Mesenchymal stem cell (in vitro differentiated cells and primary cell): ENCODE measurements at regions not wholly inside any gene's neighbourhood (a gene's known extent, or its start where the extent isn't known, plus 50 kb on each side); places are given as distances from the start of the nearest gene placed in this dataset. TPM values are rescaled to one million over a fixed set of nuclear protein-coding genes. Genes with fewer than 3 reads are reported as not detected.

Experiments
- DNase-seq: peaks from one replicate; pipeline ENCODE4 v3.0.0-alpha.2; 2013
- H2AFZ ChIP-seq: one replicate; pipeline ENCODE4 v1.6.1; 2013; ENCODE audit warnings: low read depth, mild to moderate bottlenecking, control low read depth, inconsistent platforms, low read length, moderate library complexity
- H2AK5ac ChIP-seq: 2 replicates; pipeline ENCODE4 v1.6.1; 2013; ENCODE audit warnings: low read length, moderate library complexity, mild to moderate bottlenecking, inconsistent platforms; ENCODE audit not compliant: severe bottlenecking
- H2BK120ac ChIP-seq: one replicate; pipeline ENCODE4 v1.6.1; 2013; ENCODE audit warnings: low read depth, mild to moderate bottlenecking, inconsistent platforms, low read length, moderate library complexity
- H2BK12ac ChIP-seq, 2 experiments: one replicate each; pipeline ENCODE4 v1.6.1; 2013; ENCODE audit warnings: inconsistent platforms in 2 of 2, low read length in 2 of 2, mild to moderate bottlenecking in 2 of 2, moderate library complexity in 2 of 2, control low read depth in 1 of 2
- H2BK15ac ChIP-seq: one replicate; pipeline ENCODE4 v1.6.1; 2013; ENCODE audit warnings: mild to moderate bottlenecking, low read depth, inconsistent platforms; ENCODE audit not compliant: poor library complexity, severe bottlenecking
- H2BK5ac ChIP-seq: 2 replicates; pipeline ENCODE4 v1.6.1; 2013; ENCODE audit warnings: low read depth, mild to moderate bottlenecking, low read length, control low read depth, inconsistent platforms; ENCODE audit not compliant: poor library complexity, severe bottlenecking
- H3K14ac ChIP-seq, 2 experiments: one replicate each; pipeline ENCODE4 v1.6.1; 2013; ENCODE audit warnings: inconsistent platforms in 2 of 2, low read length in 2 of 2, control low read depth in 1 of 2, mild to moderate bottlenecking in 1 of 2, moderate library complexity in 1 of 2
- H3K18ac ChIP-seq, 2 experiments: one replicate each; pipeline ENCODE4 v1.6.1; 2013; ENCODE audit warnings: inconsistent platforms in 2 of 2, low read length in 2 of 2, control low read depth in 1 of 2, low read depth in 1 of 2, mild to moderate bottlenecking in 1 of 2
- H3K23ac ChIP-seq, 2 experiments: one replicate each; pipeline ENCODE4 v1.6.1; 2013; ENCODE audit warnings: inconsistent platforms in 2 of 2, low read length in 2 of 2, mild to moderate bottlenecking in 2 of 2, moderate library complexity in 2 of 2, control low read depth in 1 of 2
- H3K27ac ChIP-seq: 2 replicates; pipeline ENCODE4 v1.5.1; 2013; ENCODE audit warnings: mild to moderate bottlenecking, moderate library complexity, low read length, control low read depth, inconsistent platforms; ENCODE audit not compliant: poor library complexity, severe bottlenecking
- H3K27me3 ChIP-seq, 2 experiments: 2 replicates each; pipeline versions ENCODE4 v1.6.1 to v1.7.0; 2013; ENCODE audit warnings: low read length in 2 of 2, mild to moderate bottlenecking in 2 of 2, moderate library complexity in 2 of 2, control low read depth in 1 of 2, inconsistent platforms in 1 of 2; ENCODE audit not compliant: control insufficient read depth in 1 of 2, insufficient read depth in 1 of 2
- H3K36me3 ChIP-seq, 2 experiments: 2 replicates each; pipeline versions ENCODE4 v1.6.1 to v1.7.0; 2013; ENCODE audit warnings: low read length in 2 of 2, control low read depth in 1 of 2, inconsistent platforms in 1 of 2, low read depth in 1 of 2, mild to moderate bottlenecking in 1 of 2; ENCODE audit not compliant: insufficient read depth in 2 of 2, control insufficient read depth in 1 of 2
- H3K4ac ChIP-seq, 2 experiments: one replicate each; pipeline ENCODE4 v1.6.1; 2013; ENCODE audit warnings: inconsistent platforms in 2 of 2, low read length in 2 of 2, mild to moderate bottlenecking in 2 of 2, moderate library complexity in 2 of 2, control low read depth in 1 of 2, low read depth in 1 of 2
- H3K4me1 ChIP-seq: 2 replicates; pipeline ENCODE4 v1.6.1; 2013; ENCODE audit warnings: low read depth, low read length, control low read depth; ENCODE audit not compliant: control insufficient read depth, insufficient read depth
- H3K4me2 ChIP-seq: 2 replicates; pipeline ENCODE4 v1.6.1; 2013; ENCODE audit warnings: low read length, mild to moderate bottlenecking, inconsistent platforms; ENCODE audit not compliant: poor library complexity, severe bottlenecking
- H3K4me3 ChIP-seq, 2 experiments: 2 replicates each; pipeline versions ENCODE4 v1.5.1 to v1.7.0; 2013; ENCODE audit warnings: low read length in 2 of 2, mild to moderate bottlenecking in 2 of 2, control low read depth in 1 of 2, low read depth in 1 of 2; ENCODE audit not compliant: insufficient read depth in 1 of 2
- H3K79me1 ChIP-seq: replicated peaks from 2 replicates; pipeline ENCODE4 v1.6.1; 2013; ENCODE audit warnings: mild to moderate bottlenecking, control low read depth, low read length, inconsistent platforms; ENCODE audit not compliant: poor library complexity, severe bottlenecking
- H3K9ac ChIP-seq: 2 replicates; pipeline ENCODE4 v1.7.0; 2013; ENCODE audit warnings: mild to moderate bottlenecking, low read length, moderate library complexity
- H3K9me3 ChIP-seq: 2 replicates; pipeline ENCODE4 v1.7.0; 2013; ENCODE audit warnings: mild to moderate bottlenecking, low read length; ENCODE audit not compliant: control insufficient read depth
- H4K8ac ChIP-seq: one replicate; pipeline ENCODE4 v1.6.1; 2013; ENCODE audit warnings: inconsistent platforms, mild to moderate bottlenecking, low read length, moderate library complexity
- H4K91ac ChIP-seq: one replicate; pipeline ENCODE4 v1.6.1; 2013; ENCODE audit warnings: mild to moderate bottlenecking, low read length, inconsistent platforms
- WGBS: methylation state at CpG from one replicate; pipeline ENCODE4 v1.1.7; 2013; ENCODE audit warnings: mixed read lengths; 5-methylcytosine and 5-hydroxymethylcytosine counted together
- small RNA-seq: library from polyadenylated mRNA; stranded (forward); fragments of <200 nt; extraction: miRNeasy Mini kit (QIAGEN cat#:217004); gene quantifications from one replicate; pipeline ENCODE3, GENCODE V24; 2013; ENCODE audit warnings: low read depth

- Histone ChIP-seq H3K4ac (no peak overlapping the region), H2BK15ac (no peak overlapping the region), H3K4me3 (no peak overlapping the region), H2BK12ac (no peak overlapping the region), H3K23ac (no peak overlapping the region), H2AK5ac (no peak overlapping the region), H3K36me3 (no peaks in the 10 kb centered on the region), H4K91ac (no peak overlapping the region), H3K79me1 (no peaks in the 10 kb centered on the region), H3K27ac (no peak overlapping the region), H3K14ac (no peak overlapping the region), H3K4me1 (no peaks in the 10 kb centered on the region), H3K27me3 (no peaks in the 10 kb centered on the region), H2AFZ (no peak overlapping the region), H3K9ac (no peak overlapping the region), H3K4me2 (no peak overlapping the region), H2BK5ac (no peak overlapping the region), H3K9me3 (no peaks in the 10 kb centered on the region), H2BK120ac (no peak overlapping the region), H3K18ac (no peak overlapping the region), H4K8ac (no peak overlapping the region)
- no peak for DNase-seq
- 100% methylated on average over 2 of the region's 2 CpGs for WGBS
Observed at GRCh38 chr4:148497258-148497657, 55.0 kb upstream of the NR3C2 start.

- H3K4me3 ChIP-seq = no peak overlapping the region
- no peak overlapping the region for H2BK120ac ChIP-seq
- H3K18ac ChIP-seq = no peak overlapping the region
- no peak overlapping the region for H3K4ac ChIP-seq
- no peaks in the 10 kb centered on the region for H3K9me3 ChIP-seq
- no peaks in the 10 kb centered on the region for H3K27me3 ChIP-seq
- H2AK5ac ChIP-seq = no peak overlapping the region
- WGBS = no CpG with 5 or more reads among the region's 1 CpG
- H2BK12ac ChIP-seq = no peak overlapping the region
- H4K91ac ChIP-seq = no peak overlapping the region
- H3K4me2 ChIP-seq = no peak overlapping the region
- no peaks in the 10 kb centered on the region for H3K79me1 ChIP-seq
- no peak overlapping the region for H3K14ac ChIP-seq
- no peak overlapping the region for H4K8ac ChIP-seq
- H2BK5ac ChIP-seq = no peak overlapping the region
- H3K27ac ChIP-seq = no peak overlapping the region
- no peaks in the 10 kb centered on the region for H3K4me1 ChIP-seq
- H2AFZ ChIP-seq = no peak overlapping the region
- no peak overlapping the region for H3K23ac ChIP-seq
- H3K9ac ChIP-seq = no peak overlapping the region
- no peak for DNase-seq
- no peaks in the 10 kb centered on the region for H3K36me3 ChIP-seq
- H2BK15ac ChIP-seq = no peak overlapping the region
Observed at GRCh38 chr4:148495463-148495862, 53.2 kb upstream of the NR3C2 start.

Small RNA genes in the stretch of these regions (small RNA-seq; reads per million reads assigned to genes)
- gene RNA5SP166 (not detected), gene RNU7-197P (not detected)
